ENCODE measurements at regions not wholly inside any gene's neighbourhood (a gene's known extent, or its start where the extent isn't known, plus 50 kb on each side); places are given as distances from the start of the nearest gene placed in this dataset.
"Not testable (repeated sequence)": the region's sequence is repeated elsewhere in the genome, so short reads cannot be mapped to it uniquely, and the experiment has no call there.

DNA sequence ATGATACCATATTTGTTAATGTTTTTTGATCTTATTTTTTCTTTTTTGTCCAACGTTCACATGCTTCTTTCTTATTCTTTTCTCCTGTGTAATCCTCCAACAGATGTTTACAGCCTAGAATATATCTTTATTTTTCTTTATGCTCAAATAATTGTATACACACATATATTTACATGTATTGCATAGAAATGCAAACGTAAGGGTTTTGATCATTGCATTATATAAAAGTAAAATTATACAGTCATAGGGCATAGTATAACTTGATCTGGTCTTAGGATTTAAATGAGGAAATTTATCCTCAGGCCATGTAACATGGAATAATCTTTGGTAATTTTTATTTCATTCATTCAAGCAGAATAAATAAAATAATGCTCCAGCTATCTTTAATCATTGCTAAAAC lies 84.9 kb upstream of the EEF1E1 start:
- in situ Hi-C loops (cut with MboI; ENCODE audit: low pct_unique_long_range_greater_than_20kb, low sequenced_read_pairs): no loop called here
- no peak for DNase-seq

DNA sequence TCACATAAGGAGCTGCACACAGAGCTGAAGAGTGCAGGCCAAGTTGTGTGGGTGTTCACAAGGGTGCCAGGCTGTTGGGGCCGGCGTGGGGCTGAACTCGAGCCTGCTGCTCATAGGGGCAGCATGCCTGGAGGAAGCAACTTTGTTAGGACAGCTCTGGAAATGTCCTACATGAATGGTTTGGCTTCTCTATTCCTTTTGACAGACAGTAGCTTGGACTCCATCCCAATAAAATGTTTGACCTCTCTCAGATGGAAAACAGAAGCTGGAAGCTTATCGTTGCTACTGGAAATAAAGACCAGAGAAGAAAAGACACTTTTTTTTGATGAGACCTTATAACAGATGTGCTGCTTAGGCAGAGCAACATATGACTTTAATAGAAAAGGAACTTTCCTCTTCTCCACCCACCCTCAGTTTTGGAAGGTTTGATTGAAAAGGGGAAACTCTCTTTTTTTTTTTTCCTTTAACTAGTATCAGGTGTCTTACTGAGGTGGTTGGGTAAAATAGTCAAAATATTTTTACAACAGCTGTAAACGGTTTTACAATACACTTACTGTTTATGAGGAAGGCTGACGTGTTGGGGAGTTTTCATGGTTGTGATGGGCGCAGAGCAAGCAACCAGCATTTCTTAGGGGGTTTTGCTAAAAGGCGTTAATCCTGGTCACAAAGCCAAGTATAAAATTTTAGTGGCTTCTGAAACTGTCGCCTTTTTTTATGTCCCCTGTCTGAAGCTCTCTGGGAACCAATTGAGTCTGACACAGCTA lies 80.7 kb upstream of the EEF1E1 start:
- in situ Hi-C loops (cut with MboI; ENCODE audit: low pct_unique_long_range_greater_than_20kb, low sequenced_read_pairs): no loop called here
- peak; percentile 20 for DNase-seq

DNA sequence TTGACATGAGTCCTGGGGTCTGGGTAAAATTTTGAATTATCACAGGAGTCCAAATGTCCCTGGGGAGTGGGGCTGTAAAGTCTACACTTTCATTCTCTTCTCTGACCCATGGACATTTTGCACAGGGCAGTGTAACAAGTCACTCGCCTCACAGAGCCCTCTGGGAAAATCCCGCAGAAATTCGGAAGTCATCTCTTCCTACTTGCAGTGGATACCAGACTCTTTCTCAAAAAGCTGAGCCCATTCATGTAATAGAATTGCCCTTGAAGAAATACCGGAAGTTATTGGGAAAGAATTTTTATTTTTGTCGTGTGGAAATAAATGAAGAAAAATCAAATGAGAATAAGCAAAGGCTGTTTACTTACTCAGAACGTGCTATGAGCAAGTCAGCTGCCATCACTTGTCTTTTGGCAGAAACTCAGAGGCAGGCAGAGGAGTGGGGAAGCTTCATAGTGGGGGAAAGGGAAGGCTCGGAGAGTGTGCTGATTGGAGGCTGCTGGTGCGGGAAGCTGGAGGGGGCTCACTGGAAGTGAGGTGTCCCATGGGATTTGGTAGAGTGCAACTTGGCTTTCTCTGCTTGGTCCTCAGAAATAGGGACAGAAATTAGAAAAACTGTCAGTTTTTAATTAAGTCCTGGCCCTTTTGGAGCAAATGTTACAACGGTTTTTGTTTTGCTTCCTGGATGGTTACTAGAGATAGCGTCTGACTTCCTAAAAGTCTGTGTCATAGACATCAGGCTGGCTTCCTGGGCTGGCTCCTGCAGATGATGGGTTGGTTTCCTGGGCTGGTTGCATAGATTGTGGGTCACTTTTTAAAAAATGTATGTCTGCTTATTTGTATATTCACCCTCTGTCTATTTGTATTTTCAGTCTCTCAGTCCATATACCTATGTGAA lies 79.8 kb upstream of the EEF1E1 start:
- in situ Hi-C loops (cut with MboI; ENCODE audit: low pct_unique_long_range_greater_than_20kb, low sequenced_read_pairs): no loop called here
- DNase-seq: peak; percentile 49

GRCh38 chr6:8181160-8181881 lies 79.0 kb upstream of the EEF1E1 start:
- in situ Hi-C loops (cut with MboI; ENCODE audit: low pct_unique_long_range_greater_than_20kb, low sequenced_read_pairs): no loop called here
- DNase-seq: peak; percentile 27

- in situ Hi-C loops (cut with MboI; ENCODE audit: low pct_unique_long_range_greater_than_20kb, low sequenced_read_pairs): no loop called here
- peak; percentile 25 for DNase-seq
Measured at GRCh38 chr6:8180327-8181159, 78.2 kb upstream of the EEF1E1 start.

DNA sequence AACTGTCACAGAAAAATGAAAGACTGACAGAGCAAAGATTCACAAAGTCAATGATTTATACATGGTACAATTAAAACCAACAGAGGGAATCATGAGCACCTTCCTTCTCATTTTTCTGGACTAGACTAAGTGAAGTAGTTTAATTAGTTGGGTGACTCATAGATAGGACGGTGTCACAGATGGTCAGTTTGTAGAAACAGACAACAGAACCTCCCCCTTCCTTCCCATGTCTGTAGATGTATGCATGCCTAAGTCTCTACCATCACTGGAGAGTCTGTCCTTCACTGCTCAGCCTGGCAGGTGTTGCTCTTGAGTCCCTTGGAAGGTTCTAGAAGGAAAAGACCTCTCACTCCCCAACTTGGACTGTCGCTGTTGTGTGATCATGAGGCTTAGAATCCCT lies 75.4 kb upstream of the EEF1E1 start:
- no peak for DNase-seq
- in situ Hi-C loops (cut with MboI; ENCODE audit: low pct_unique_long_range_greater_than_20kb, low sequenced_read_pairs): no loop called here

DNA sequence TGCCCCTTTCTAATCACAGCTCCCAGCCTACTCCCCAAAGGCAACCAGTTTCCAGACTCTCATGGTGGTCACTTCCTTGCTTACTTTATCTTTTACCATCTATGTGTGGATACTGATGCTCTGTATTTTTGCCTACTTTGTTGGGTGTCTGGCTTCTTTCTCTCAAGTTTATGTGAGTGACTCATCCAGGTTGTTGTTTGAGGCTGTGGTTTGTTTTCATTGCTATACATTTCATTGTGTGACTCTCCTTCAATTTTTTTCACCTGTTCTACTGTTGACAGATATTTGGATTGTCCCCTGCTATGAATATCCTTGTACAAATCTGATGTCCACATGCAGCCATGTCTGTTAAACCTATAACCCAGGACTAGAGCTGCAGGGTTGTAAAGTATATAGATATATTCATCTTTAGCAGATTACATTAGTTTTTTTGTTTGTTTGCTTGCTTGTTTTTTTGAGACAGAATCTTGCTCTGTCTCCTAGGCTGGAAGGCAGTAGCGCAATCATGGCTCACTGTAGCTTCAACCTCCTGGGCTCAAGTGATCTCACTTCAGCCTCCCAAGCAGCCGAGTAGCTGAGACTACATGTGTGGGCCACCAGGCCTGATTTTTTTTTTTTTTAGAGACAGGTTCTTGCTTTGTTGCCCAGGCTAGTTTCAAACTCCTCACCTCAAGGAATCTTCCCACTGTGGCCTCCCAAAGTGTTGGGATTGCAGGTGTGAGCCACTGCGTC lies 72.9 kb upstream of the EEF1E1 start:
- no peak for DNase-seq
- in situ Hi-C loops (cut with MboI; ENCODE audit: low pct_unique_long_range_greater_than_20kb, low sequenced_read_pairs): no loop called here

DNA sequence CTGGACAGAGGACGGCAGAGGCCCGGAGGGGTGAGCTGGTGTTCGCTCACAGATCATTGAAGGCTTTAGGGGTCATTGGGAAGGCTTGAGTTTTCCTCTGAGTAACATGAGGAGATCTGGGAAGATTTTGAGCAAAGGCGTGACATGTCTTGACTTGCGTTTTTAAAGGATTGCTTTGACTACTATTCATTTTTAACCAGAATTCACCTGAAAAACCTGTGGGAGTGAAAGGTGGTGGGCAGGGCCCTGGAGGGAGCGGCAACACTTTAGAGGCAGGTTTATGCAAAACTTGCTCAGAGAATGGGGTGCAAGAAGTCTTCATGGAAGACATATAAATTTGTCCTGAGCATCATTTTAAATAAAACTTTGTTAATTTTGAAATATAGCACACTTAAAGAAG lies 72.2 kb upstream of the EEF1E1 start:
- in situ Hi-C loops (cut with MboI; ENCODE audit: low pct_unique_long_range_greater_than_20kb, low sequenced_read_pairs): no loop called here
- no peak for DNase-seq

DNA sequence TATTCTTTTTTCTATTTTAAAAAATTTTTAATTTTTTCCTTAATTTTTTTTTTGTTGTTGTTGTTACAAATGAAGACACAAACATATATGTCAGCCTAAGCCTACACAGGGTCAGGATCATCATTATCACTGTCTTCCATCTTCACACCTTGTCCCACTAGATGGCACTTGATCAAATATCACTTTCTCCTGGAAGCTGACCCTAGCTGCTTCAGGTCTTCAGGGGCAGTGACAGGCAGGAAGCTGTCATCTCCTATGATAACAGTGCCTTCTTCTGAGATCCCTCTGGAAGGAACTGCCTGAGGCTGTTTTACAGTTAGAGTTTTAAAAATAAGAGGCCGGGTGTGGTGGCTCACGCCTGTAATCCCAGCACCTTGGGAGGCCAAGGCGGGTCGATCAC lies 70.2 kb upstream of the EEF1E1 start:
- DNase-seq: no peak
- in situ Hi-C loops (cut with MboI; ENCODE audit: low pct_unique_long_range_greater_than_20kb, low sequenced_read_pairs): no loop called here

GRCh38 chr6:8170754-8171153 lies 68.4 kb upstream of the EEF1E1 start:
- in situ Hi-C loops (cut with MboI; ENCODE audit: low pct_unique_long_range_greater_than_20kb, low sequenced_read_pairs): no loop called here
- DNase-seq: no peak

GRCh38 chr6:8170245-8170644 lies 67.9 kb upstream of the EEF1E1 start:
- DNase-seq: no peak
- in situ Hi-C loops (cut with MboI; ENCODE audit: low pct_unique_long_range_greater_than_20kb, low sequenced_read_pairs): no loop called here

DNA sequence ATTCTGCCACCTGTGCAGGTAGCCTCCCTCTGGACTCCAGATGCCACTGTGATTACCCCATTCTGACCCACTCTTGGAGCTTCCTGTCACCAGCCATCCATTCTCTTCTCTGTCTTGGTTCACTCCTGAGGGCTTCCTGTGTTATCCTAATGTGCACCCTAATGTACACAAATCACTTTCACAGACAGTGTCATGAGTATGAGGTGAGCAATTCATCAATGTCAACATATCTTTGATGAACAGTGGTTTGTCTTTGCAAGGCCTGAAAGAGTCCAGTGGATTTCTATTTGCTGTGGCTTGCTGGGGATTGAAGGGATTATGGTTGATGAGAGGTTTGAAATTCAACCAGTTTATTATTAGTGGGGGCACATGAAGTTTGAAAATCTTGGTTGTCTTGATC lies 63.8 kb upstream of the EEF1E1 start:
- DNase-seq: no peak
- in situ Hi-C loops (cut with MboI; ENCODE audit: low pct_unique_long_range_greater_than_20kb, low sequenced_read_pairs): no loop called here

DNA sequence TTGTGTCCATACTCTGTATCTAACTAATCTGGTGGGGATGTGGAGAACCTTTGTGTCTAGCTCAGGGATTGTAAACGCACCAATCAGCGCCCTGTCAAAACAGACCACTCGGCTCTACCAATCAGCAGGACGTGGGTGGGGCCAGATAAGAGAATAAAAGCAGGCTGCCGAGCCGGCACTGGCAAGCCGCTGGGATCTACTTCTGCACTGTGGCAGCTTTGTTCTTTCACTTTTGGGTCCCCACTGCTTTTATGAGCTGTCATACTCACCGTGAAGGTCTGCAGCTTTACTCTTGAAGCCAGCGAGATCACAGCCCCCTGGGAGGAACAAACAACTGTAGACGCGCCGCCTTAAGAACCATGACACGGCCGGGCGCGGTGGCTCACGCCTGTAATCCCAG lies 62.7 kb upstream of the EEF1E1 start:
- in situ Hi-C loops (cut with MboI; ENCODE audit: low pct_unique_long_range_greater_than_20kb, low sequenced_read_pairs); DNase-seq: not testable (repeated sequence)

DNA sequence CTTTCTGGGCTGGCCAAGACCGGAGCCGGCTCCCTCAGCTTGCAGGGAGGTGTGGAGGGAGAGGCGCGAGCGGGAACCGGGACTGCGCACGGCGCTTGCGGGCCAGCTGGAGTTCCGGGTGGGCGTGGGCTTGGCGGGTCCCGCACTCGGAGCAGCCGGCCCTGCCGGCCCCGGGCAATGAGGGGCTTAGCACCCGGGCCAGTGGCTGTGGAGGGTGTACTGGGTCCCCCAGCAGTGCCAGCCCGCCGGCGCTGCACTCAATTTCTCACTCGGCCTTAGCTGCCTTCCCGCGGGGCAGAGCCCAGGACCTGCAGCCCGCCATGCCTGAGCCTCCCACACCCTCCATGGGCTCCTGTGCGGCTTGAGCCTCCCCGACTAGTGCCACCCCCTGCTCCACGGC lies 61.9 kb upstream of the EEF1E1 start:
- DNase-seq; in situ Hi-C loops (cut with MboI; ENCODE audit: low pct_unique_long_range_greater_than_20kb, low sequenced_read_pairs): not testable (repeated sequence)

GRCh38 chr6:8159966-8160365 lies 57.6 kb upstream of the EEF1E1 start:
- no peak for DNase-seq
- in situ Hi-C loops (cut with MboI; ENCODE audit: low pct_unique_long_range_greater_than_20kb, low sequenced_read_pairs): no loop called here

DNA sequence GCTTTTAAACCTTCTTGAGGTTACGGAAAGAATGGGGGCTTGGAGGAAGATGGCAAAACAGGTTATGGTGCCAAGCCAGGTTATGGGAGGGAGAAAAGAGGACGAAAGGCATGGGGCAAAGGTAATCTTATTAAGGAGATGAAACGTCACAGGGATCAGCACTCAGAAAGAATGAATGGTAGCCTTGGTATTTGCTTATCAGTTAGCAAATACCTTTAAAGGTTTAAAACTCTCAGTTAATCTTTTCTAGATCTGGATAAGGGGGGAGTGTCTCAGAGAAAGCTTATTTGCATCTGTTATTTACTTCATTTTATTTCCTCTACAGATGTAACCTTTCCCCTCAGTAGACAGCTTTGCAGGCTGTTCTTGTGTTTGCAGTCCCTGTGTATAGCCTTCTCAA lies 55.5 kb upstream of the EEF1E1 start:
- no peak for DNase-seq
- in situ Hi-C loops (cut with MboI; ENCODE audit: low pct_unique_long_range_greater_than_20kb, low sequenced_read_pairs): no loop called here

GRCh38 chr6:8155259-8156012 lies 53.1 kb upstream of the EEF1E1 start:
- in situ Hi-C loops (cut with MboI; ENCODE audit: low pct_unique_long_range_greater_than_20kb, low sequenced_read_pairs): no loop called here
- no peak for DNase-seq

Data from KBM-7 (cell line).